Stimulated activated CD4-positive, alpha-beta T cell treated with anti-CD3 and anti-CD28 coated beads, Interleukin-12 subunit alpha, Interleukin-12 subunit beta, amount 100 ng/mL, for 4 hours (primary cell): ENCODE measurements at regions not wholly inside any gene's neighbourhood (a gene's known extent, or its start where the extent isn't known, plus 50 kb on each side); places are given as distances from the start of the nearest gene placed in this dataset.
"Not testable (repeated sequence)": the region's sequence is repeated elsewhere in the genome, so short reads cannot be mapped to it uniquely, and the experiment has no call there.

Experiments used
- DNase-seq: peaks from one replicate; pipeline ENCODE4 v3.0.0-alpha.2; 2020

- DNase-seq = no peak
Measured at GRCh38 chr11:103736315-103737036, 300.0 kb upstream of the DDI1 start.

GRCh38 chr11:103737037-103737622 is 299.3 kb upstream of the DDI1 start:
- no peak for DNase-seq

- no peak for DNase-seq
Measured at GRCh38 chr11:103737747-103738146, 298.7 kb upstream of the DDI1 start.

GRCh38 chr11:103739074-103739796 is 297.2 kb upstream of the DDI1 start:
- DNase-seq = not testable (repeated sequence)

GRCh38 chr11:103744496-103745153 is 291.8 kb upstream of the DDI1 start:
- DNase-seq = no peak

- DNase-seq = no peak
Measured at GRCh38 chr11:103749158-103749557, 287.3 kb upstream of the DDI1 start.

GRCh38 chr11:103768816-103769215 is 267.6 kb upstream of the DDI1 start:
- no peak for DNase-seq

- no peak for DNase-seq
Measured at GRCh38 chr11:103773059-103773458, 263.4 kb upstream of the DDI1 start.

GRCh38 chr11:103773537-103773936 is 262.9 kb upstream of the DDI1 start:
- DNase-seq = no peak

- DNase-seq = no peak
Measured at GRCh38 chr11:103779054-103779453, 257.4 kb upstream of the DDI1 start.

GRCh38 chr11:103789952-103790351 is 246.5 kb upstream of the DDI1 start:
- DNase-seq = no peak

- no peak for DNase-seq
Measured at GRCh38 chr11:103792981-103793468, 243.4 kb upstream of the DDI1 start.

GRCh38 chr11:103794262-103794661 is 242.2 kb upstream of the DDI1 start:
- no peak for DNase-seq

GRCh38 chr11:103798026-103798425 is 238.4 kb upstream of the DDI1 start:
- no peak for DNase-seq

GRCh38 chr11:103798446-103798845 is 238.0 kb upstream of the DDI1 start:
- DNase-seq = no peak

- DNase-seq = no peak
Measured at GRCh38 chr11:103800406-103801114, 235.9 kb upstream of the DDI1 start.

GRCh38 chr11:103803062-103803461 is 233.4 kb upstream of the DDI1 start:
- DNase-seq = no peak

GRCh38 chr11:103805688-103806009 is 230.8 kb upstream of the DDI1 start:
- DNase-seq = no peak

GRCh38 chr11:103806130-103806895 is 230.1 kb upstream of the DDI1 start:
- no peak for DNase-seq

- no peak for DNase-seq
Measured at GRCh38 chr11:103807806-103808205, 228.6 kb upstream of the DDI1 start.

- DNase-seq = no peak
Measured at GRCh38 chr11:103808252-103808651, 228.2 kb upstream of the DDI1 start.

GRCh38 chr11:103811870-103812455 is 224.5 kb upstream of the DDI1 start:
- no peak for DNase-seq
